CD4-positive, alpha-beta T cell treated with Interleukin-15 for 4 hours (primary cell): ENCODE measurements at regions not wholly inside any gene's neighbourhood (a gene's known extent, or its start where the extent isn't known, plus 50 kb on each side); places are given as distances from the start of the nearest gene placed in this dataset.
"Not testable (repeated sequence)": the region's sequence is repeated elsewhere in the genome, so short reads cannot be mapped to it uniquely, and the experiment has no call there.

Source experiments
- DNase-seq: peaks from one replicate; pipeline ENCODE4 v3.0.0-alpha.2; 2020; ENCODE audit warnings: low spot score

DNA sequence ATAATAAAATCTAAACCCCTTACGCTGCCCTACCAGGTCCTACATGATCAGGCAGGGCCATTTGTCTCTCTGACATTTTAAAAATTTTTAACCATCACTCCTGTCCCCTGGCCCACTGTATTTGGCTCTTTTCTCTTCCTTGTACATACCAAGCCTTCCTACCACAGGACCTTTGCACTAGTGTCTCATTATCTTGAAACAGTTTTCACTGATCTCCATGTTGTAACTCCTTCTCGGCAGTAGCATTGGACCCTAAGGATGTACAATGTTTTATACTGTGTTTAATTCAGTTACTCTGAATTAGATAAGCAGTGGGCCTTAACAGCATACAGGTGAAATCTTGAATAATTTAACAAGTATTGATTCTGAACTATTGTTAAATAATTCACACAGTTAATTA lies 330.7 kb downstream of the UTRN start:
- DNase-seq: no peak

- no peak for DNase-seq
These were observed 332.1 kb downstream of the UTRN start for GRCh38 chr6:144617191-144617590.

DNA sequence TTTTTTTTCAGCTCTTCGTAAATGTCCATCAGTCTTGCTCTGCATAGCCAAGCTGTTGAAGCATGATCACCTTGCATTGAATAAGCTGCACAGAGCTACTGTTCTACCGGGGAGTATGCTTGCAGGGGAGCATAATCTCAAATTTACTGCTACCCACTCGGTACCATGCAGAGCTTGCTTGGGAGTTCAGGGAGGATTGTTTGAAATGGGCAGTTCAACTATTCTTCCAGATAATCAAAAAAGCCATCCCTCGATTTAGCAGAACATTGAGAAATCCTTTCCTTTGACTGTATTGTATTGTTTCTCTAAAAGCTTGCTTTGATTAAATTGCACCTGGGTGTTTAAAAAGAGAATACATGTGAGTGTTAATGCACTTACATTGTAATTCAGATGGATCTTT lies 332.6 kb downstream of the UTRN start:
- DNase-seq: no peak

DNA sequence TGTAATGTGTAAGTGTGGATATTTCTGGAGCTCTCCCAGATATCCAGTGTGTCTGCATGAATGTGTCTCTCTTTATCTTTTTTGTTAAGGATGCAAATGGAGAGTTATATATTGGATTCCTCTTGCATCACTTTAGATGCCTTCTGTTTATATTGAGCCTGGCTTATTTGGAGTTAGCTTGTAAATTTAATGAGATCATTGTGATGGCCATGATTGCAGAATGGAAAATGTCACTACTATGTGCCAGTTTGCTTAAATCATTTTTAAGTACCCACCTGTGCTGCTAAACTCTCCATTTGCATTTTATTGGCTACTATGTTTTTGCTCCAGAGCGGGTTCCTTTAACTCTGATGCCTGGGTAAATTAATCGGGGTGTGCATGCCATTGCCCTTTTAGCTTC lies 334.8 kb downstream of the UTRN start:
- no peak for DNase-seq

- DNase-seq: no peak
These were observed 336.2 kb downstream of the UTRN start for GRCh38 chr6:144621332-144621731.

DNA sequence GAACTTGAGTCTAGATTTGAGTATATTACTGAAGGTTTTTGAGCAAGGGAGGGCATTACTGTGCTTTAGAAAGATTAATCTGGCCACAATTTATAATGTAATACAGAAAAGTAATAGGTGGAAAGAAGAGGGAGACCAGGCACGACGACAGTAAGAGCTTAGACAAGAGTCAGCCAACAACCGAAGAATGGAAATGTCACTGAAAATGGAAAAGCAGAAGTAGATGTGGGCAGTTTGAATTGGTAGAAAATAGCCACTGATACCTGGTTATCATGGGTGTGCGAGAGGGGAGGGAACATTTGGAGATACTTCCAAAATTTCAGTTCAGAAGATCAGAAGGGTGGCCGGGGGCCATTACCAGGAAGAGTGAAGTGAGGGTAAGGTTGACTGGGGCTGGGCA lies 339.1 kb downstream of the UTRN start:
- DNase-seq: no peak

DNA sequence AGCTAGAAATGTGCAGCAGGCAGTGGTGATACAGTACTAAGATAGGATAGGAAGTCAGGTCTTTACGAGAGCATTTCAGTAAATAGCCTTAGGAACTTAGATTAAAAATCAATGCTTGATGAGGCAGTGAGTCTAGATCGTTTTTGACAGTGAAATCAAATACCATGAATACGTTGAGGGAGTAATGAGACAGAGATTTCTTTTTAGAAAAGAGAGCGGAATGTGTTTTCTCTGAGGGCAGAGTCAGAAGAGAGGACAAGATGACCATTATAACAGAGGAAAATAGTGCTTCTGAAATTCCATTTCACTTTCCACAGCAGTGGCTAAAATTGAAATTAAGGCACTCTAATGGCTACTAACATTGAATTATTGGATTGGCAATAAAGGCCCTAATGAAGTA lies 339.6 kb downstream of the UTRN start:
- DNase-seq: no peak

GRCh38 chr6:144630857-144631256 lies 345.7 kb downstream of the UTRN start:
- DNase-seq: no peak

DNA sequence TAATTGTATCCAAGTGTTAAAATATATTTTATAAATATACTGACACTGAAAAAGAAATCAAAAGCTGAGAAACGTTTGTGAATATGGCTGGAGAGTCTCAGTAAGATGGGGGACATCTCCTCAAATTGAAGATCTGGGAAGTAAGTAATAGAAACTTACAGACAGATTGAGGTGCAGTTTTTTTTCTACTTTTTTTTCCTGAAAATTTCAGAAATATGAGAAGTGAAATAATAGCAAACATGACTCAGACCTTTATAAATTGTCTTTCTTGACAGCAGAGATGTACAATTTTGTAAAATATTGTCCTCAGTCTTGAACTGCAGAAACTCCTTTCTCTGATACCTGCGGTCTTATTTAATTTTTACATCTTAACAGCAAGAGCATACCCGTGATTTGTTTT lies 347.1 kb downstream of the UTRN start:
- no peak for DNase-seq

DNA sequence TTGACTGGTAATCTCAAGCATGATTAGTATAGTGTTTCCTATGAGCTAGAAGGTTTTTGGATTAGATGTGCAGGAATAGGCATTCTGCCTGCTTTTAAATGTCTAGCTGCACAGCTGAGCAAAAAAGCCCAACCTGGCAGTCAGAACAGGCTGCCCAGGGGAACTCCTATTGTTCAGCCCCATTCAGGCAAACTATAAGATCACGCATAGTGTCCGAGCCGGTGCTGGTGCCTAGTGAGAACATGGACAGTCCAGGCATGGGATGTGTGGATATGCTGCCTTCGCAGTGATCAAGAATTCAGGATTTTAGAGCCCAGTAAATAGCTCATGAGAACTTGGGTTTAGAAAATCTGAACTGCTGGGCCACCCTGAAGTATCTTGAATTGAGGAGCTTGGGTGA lies 348.8 kb downstream of the UTRN start:
- no peak for DNase-seq

DNA sequence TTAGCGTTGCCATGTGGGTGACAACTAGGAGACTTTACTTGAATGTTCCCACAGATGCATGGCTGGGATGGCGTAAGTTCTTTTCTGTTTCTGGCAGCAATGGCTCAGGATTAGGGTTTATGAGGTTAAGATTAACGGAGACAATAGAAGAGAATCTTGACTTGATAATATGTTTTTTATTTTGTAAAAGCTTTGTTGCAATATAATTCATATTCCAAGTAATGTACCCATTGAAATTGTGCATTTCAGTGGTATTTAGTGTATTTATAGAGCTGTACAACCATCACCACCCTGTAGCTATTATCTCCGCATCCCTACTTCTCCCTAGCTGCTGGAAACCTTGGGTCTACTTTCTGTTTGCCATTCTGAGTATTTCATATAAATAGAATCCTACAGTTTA lies 349.2 kb downstream of the UTRN start:
- no peak for DNase-seq

DNA sequence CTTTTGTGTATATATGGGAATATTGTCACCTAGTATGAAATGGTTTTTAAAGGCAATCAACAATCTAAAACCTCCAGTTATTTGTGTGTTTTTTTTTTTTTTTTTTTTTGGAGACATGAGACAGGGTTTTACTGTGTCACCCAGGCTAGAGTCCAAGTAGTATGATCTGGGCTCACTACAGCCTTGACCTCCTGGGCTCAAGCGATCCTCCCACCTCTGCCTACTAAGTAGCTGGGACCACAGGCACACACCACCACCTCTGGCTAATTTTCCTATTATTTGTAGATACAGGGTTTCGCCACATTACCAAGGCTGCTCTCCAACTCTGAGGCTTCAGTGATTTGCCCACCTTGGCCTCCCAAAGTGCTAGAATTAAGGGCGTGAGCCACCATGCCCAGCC lies 349.9 kb downstream of the UTRN start:
- DNase-seq: no peak

GRCh38 chr6:144636025-144636424 lies 350.9 kb downstream of the UTRN start:
- not testable (repeated sequence) for DNase-seq

- DNase-seq: no peak
These were observed 352.4 kb downstream of the UTRN start for GRCh38 chr6:144637541-144637940.

DNA sequence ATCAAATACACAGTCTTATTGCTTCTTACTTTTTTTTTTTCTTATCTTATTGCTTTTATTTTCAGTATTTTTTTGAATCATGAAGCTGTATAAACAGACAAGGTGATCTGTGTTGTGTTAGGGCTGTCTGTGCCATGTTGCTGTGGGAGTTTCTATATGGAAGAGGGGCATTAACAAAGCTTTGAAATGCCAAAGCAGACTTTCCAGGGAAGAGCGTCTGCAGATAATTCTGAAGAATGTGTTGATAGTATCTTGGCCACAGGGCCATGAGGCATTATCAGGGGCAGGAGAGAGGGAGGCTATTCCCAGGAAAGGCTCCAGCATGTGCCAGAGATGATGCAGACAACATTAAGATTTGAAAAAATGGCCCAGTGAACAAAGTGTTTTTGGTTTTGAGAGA lies 354.5 kb downstream of the UTRN start:
- no peak for DNase-seq

GRCh38 chr6:144641286-144641685 lies 356.2 kb downstream of the UTRN start:
- DNase-seq: no peak

DNA sequence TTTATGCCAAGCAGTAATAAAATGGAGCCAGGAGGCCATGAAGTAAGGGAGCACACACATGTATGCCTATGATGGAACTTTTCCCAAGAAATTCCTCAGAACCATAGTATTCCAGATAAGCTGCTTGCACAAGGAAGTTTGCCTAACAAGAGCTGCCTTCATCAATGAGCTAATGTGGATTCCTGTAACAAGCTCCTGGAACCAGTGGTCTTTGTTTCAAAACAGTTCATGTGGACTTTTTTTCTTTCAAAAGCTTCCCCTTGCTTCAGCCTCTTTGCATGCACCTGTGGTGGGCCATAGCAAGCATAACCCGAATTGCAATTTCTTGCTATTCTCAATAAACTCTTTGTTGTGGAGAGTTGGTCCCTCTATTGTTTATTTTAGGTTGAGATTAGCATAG lies 359.6 kb downstream of the UTRN start:
- DNase-seq: no peak

- no peak for DNase-seq
These were observed 361.2 kb downstream of the UTRN start for GRCh38 chr6:144646093-144647056.

DNA sequence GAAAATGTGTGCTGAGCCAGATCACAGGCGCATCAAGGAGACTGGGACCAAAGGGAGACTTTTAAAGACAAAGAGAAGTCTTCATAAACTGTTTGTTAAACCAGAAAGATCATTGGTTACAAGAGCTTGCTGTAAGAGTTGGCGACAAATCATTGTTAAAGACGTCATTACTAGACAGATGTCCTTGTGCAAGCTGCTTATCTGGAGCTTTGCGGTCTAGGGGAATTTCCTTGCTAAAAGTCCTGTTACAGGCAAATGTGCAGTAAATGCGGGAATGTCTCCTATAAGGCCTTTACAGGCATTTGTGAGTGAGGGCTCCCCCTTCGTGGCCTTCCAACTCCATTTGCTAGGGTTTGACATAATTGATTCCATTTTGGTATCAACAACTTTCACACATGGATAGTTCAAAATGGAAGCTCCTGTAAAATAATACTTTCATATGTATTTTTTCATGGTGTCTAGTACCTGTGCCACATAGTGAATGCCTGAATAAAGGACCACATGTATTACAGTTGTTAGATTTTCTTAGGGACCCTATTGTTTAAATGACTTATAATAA lies 362.4 kb downstream of the UTRN start:
- DNase-seq: no peak

DNA sequence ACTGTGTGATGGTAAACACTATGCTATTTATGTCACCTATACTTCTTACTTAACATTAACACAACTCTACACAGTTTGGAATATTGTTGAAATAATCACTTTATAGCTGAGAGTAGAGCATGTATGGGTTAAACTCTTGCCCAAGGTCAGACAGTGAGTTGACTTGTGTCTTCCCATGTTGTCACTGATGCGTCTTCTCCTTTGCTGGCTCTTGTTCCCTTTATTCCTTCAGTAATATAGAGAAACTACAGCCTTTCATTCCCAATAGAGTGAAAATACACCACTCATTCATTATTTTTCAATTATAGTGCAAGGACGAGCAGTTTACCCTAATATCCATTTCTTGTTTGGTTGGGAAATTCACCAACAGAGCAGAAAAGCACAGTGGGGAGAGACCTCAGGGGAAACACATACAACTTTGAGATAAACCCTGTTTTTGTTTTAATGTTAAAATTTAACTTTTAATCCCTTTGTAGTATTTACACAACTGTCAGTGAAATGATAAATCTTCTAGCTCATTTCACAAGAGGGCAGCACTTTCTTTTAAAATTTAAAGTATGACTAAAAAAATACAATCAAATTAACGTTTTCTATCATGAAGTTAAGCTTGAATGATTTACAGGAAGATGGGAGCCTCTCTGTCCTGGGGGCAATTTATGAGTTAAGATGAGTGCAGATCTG lies 363.0 kb downstream of the UTRN start:
- no peak for DNase-seq

DNA sequence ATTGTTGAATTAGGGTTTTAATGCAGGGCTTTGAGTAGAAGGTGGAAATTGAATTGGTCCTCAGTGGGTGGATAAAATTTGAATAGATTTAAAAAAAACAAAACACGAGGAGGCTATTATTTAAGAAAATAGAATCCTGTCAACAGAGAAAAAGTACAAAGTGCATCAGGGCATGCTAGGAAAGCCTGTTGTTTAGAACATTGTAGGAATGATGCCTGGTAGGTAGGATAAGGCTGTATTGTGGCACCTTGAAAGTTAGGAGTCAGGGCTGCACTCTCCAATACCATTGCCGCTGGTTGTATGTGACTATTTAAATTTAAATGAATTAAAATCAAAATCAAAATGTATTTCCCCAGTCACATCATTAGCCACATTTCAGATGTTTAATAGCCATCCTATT lies 363.9 kb downstream of the UTRN start:
- no peak for DNase-seq

DNA sequence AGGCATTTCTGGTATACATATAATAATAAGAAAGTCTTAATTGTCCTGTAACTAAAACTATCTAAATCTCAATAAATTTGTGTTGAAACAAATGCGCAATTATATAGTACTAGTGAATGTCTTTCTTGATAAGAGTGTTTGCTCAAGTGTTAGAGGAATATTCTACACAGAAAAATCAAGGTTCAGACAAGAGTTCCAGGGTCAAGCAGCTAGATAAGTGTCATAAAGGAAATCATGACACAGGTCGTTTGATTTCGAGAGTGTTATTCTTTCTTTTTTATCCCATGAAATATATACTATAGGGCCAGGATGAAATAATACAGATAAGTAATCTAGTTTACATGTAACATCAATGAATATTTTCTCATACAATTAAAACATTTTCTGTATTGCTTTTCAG lies 366.1 kb downstream of the UTRN start:
- DNase-seq: no peak

- no peak for DNase-seq
These were observed 367.3 kb downstream of the UTRN start for GRCh38 chr6:144652292-144652891.
